PFSK-1 (cell line): ENCODE measurements at regions not wholly inside any gene's neighbourhood (a gene's known extent, or its start where the extent isn't known, plus 50 kb on each side); places are given as distances from the start of the nearest gene placed in this dataset.

Experiments used
- FOXP2 ChIP-seq: optimal IDR thresholded peaks from 2 replicates; pipeline ENCODE3; 2011; ENCODE audit warnings: borderline replicate concordance, control low read depth, inconsistent platforms; ENCODE audit not compliant: insufficient read depth; ENCODE audit errors: extremely low read length, extremely low read depth
- POLR2AphosphoS5 ChIP-seq: IDR thresholded peaks from 2 replicates; pipeline ENCODE4 v1.6.1; 2012; ENCODE audit warnings: low read depth, mild to moderate bottlenecking, control low read depth, low read length, moderate library complexity
- SIN3A ChIP-seq: IDR thresholded peaks from 2 replicates; pipeline ENCODE4 v1.6.1; 2012; ENCODE audit warnings: mild to moderate bottlenecking, low read length, moderate library complexity, borderline replicate concordance; ENCODE audit not compliant: insufficient read depth
- TAF1 ChIP-seq: IDR thresholded peaks from 2 replicates; pipeline ENCODE4 v1.6.1; 2012; ENCODE audit warnings: low read length, control low read depth, borderline replicate concordance; ENCODE audit not compliant: insufficient read depth
- TF ChIP-seq, protein P1 (sequence below), 2 experiments: IDR thresholded peaks; 2 replicates each; pipeline versions ENCODE4 v1.6.1 to v1.8.0; 2011 to 2012; ENCODE audit warnings: low read depth in 2 of 2, low read length in 2 of 2, control low read depth in 1 of 2, inconsistent platforms in 1 of 2, mild to moderate bottlenecking in 1 of 2, moderate library complexity in 1 of 2; ENCODE audit not compliant: insufficient read depth in 1 of 2

- TF ChIP-seq, protein P1, sequence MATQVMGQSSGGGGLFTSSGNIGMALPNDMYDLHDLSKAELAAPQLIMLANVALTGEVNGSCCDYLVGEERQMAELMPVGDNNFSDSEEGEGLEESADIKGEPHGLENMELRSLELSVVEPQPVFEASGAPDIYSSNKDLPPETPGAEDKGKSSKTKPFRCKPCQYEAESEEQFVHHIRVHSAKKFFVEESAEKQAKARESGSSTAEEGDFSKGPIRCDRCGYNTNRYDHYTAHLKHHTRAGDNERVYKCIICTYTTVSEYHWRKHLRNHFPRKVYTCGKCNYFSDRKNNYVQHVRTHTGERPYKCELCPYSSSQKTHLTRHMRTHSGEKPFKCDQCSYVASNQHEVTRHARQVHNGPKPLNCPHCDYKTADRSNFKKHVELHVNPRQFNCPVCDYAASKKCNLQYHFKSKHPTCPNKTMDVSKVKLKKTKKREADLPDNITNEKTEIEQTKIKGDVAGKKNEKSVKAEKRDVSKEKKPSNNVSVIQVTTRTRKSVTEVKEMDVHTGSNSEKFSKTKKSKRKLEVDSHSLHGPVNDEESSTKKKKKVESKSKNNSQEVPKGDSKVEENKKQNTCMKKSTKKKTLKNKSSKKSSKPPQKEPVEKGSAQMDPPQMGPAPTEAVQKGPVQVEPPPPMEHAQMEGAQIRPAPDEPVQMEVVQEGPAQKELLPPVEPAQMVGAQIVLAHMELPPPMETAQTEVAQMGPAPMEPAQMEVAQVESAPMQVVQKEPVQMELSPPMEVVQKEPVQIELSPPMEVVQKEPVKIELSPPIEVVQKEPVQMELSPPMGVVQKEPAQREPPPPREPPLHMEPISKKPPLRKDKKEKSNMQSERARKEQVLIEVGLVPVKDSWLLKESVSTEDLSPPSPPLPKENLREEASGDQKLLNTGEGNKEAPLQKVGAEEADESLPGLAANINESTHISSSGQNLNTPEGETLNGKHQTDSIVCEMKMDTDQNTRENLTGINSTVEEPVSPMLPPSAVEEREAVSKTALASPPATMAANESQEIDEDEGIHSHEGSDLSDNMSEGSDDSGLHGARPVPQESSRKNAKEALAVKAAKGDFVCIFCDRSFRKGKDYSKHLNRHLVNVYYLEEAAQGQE (IDR thresholded peaks at IDR 0.05; ENCODE audit: insufficient read depth in 1 of 2, low read depth in 2 of 2, low read length in 2 of 2), result no peak
- TF ChIP-seq FOXP2 (no peak), SIN3A (no peak), TAF1 (no peak), POLR2AphosphoS5 (no peak)
Measured at GRCh38 chr12:88723219-88723618, 142.9 kb upstream of the KITLG start.

GRCh38 chr12:88720785-88721650, 140.7 kb upstream of the KITLG start:
- TF ChIP-seq TAF1, result no peak
- TF ChIP-seq SIN3A, result no peak
- no peak for TF ChIP-seq POLR2AphosphoS5
- TF ChIP-seq, protein P1 (IDR thresholded peaks at IDR 0.05; ENCODE audit: insufficient read depth in 1 of 2, low read depth in 2 of 2, low read length in 2 of 2), result no peak
- TF ChIP-seq FOXP2, result no peak

DNA sequence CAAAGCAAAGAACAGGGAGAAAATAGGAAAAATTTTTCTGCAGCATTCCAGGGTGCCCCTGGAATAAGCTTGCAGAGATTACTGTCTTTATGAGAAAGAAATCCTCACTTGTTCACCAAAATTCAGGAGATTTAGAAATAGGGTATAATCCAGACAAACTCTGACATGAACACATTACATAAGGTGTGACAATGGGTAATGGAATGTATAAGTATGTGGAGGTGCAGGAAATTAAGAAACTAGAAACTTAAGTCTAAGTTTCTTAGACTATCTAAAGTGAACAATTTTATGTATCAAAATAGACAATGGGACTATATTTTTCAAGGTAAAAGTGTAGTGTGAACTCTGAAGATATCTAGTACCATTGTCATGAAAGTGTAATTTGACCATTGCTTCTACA, 140.0 kb upstream of the KITLG start:
- TF ChIP-seq, protein P1 (IDR thresholded peaks at IDR 0.05; ENCODE audit: insufficient read depth in 1 of 2, low read depth in 2 of 2, low read length in 2 of 2), result no peak
- no peak for TF ChIP-seq FOXP2
- TF ChIP-seq TAF1, result no peak
- TF ChIP-seq POLR2AphosphoS5, result no peak
- no peak for TF ChIP-seq SIN3A

DNA sequence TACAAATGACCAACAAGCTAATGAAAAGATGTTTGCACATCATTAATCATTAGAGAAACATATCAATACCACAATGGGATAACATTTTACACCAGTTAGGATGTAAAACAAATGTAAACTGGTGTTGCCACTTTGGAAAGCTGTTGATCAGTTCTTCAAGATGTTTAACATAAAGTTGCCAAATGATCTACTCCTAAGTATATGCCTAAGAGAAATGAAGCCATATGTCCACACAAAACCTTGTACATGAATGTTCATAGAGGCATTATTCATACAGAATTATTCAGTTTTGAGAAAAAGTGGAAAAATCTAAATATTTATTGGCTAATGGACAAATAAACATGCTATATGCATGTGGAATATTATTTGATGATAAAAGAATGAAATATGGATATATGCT, 136.9 kb upstream of the KITLG start:
- TF ChIP-seq POLR2AphosphoS5 (no peak), FOXP2 (no peak), SIN3A (no peak), TAF1 (no peak)
- TF ChIP-seq, protein P1 (IDR thresholded peaks at IDR 0.05; ENCODE audit: insufficient read depth in 1 of 2, low read depth in 2 of 2, low read length in 2 of 2), result no peak
